ENCODE measurements at regions not wholly inside any gene's neighbourhood (a gene's known extent, or its start where the extent isn't known, plus 50 kb on each side); places are given as distances from the start of the nearest gene placed in this dataset.

DNA sequence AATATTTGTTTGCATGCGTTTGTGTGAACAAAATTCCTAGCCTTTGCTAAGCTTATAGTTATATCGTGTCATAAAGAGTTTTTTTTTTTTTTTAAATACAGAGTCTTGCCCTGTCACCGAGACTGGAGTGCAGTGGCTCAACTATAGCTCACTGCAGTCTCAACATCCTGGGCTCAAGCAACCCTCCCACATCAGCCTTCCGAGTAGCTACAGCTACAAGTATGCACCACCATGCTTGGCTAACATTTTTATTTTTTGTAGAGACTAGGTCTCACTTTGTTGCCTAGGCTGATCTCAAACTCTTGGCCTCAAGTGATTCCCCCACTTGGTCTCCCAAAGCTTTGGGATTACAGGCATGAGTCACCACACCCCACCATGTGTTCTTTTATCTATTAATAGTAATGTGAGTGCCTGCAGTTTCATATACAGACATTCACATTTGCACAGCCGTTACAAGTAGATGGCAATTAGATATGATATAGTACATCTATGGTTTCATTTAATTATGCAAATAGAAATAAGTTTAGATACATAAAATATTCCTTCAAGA lies 848.6 kb downstream of the PDCD6IP start:
- Histone ChIP-seq H3K4me3 (ENCODE audit: control insufficient read depth in 2 of 3, extremely low read depth in 1 of 3, insufficient read depth in 2 of 3, low read depth in 1 of 3, low read length in 3 of 3) (no peak overlapping the region), H3K27me3 (ENCODE audit: control insufficient read depth, extremely low read depth, insufficient read depth, low read length) (no peaks in the 10 kb centered on the region), H3K9me1 (ENCODE audit: control insufficient read depth, extremely low read depth, insufficient read depth, low read length) (no peaks in the 10 kb centered on the region), H3K4me1 (ENCODE audit: control insufficient read depth, extremely low read depth, insufficient read depth, low read length) (no peaks in the 10 kb centered on the region), H3K9ac (ENCODE audit: control insufficient read depth, extremely low read depth, insufficient read depth, low read length) (no peak overlapping the region), H3K4me2 (ENCODE audit: control insufficient read depth, extremely low read depth, insufficient read depth, low read depth, low read length) (no peak overlapping the region), H3K9me3 (ENCODE audit: control insufficient read depth, low read depth, low read length) (no peaks in the 10 kb centered on the region), H3K36me3 (ENCODE audit: control insufficient read depth in 2 of 2, extremely low read depth in 1 of 2, insufficient read depth in 2 of 2, low read length in 2 of 2) (no peaks in the 10 kb centered on the region), H2AFZ (ENCODE audit: control insufficient read depth, low read length) (no peak overlapping the region), H4K20me1 (ENCODE audit: control insufficient read depth, extremely low read depth, insufficient read depth, low read length) (no peaks in the 10 kb centered on the region), H3K27ac (ENCODE audit: control insufficient read depth, insufficient read depth, low read length) (no peak overlapping the region), H3K79me2 (ENCODE audit: control insufficient read depth, insufficient read depth, low read length) (no peaks in the 10 kb centered on the region)
- FAIRE-seq, result no peak
- TF ChIP-seq, protein P1, sequence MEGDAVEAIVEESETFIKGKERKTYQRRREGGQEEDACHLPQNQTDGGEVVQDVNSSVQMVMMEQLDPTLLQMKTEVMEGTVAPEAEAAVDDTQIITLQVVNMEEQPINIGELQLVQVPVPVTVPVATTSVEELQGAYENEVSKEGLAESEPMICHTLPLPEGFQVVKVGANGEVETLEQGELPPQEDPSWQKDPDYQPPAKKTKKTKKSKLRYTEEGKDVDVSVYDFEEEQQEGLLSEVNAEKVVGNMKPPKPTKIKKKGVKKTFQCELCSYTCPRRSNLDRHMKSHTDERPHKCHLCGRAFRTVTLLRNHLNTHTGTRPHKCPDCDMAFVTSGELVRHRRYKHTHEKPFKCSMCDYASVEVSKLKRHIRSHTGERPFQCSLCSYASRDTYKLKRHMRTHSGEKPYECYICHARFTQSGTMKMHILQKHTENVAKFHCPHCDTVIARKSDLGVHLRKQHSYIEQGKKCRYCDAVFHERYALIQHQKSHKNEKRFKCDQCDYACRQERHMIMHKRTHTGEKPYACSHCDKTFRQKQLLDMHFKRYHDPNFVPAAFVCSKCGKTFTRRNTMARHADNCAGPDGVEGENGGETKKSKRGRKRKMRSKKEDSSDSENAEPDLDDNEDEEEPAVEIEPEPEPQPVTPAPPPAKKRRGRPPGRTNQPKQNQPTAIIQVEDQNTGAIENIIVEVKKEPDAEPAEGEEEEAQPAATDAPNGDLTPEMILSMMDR (optimal IDR thresholded peaks at IDR 0.05 in 1 of 3, IDR thresholded peaks at IDR 0.05 in 1 of 3, conservative IDR thresholded peaks at IDR 0.05 in 1 of 3; ENCODE audit: extremely low read depth in 1 of 3, insufficient read depth in 2 of 3, low read length in 3 of 3), result no peak
- no peak for TF ChIP-seq EZH2 (IDR thresholded peaks at IDR 0.05; ENCODE audit: low read length)
- dilution Hi-C loops (cut with MboI; ENCODE audit: extremely low pct_ligation_motif_present, low sequenced_read_pairs), result no loop called here
- DNase-seq (ENCODE audit: low read depth, low spot score), result no peak

- Histone ChIP-seq H3K4me2 (ENCODE audit: control insufficient read depth, extremely low read depth, insufficient read depth, low read depth, low read length) (no peak overlapping the region), H3K9ac (ENCODE audit: control insufficient read depth, extremely low read depth, insufficient read depth, low read length) (no peak overlapping the region), H3K4me3 (ENCODE audit: control insufficient read depth in 2 of 3, extremely low read depth in 1 of 3, insufficient read depth in 2 of 3, low read depth in 1 of 3, low read length in 3 of 3) (no peak overlapping the region), H3K27ac (ENCODE audit: control insufficient read depth, insufficient read depth, low read length) (no peak overlapping the region), H4K20me1 (ENCODE audit: control insufficient read depth, extremely low read depth, insufficient read depth, low read length) (no peaks in the 10 kb centered on the region), H3K4me1 (ENCODE audit: control insufficient read depth, extremely low read depth, insufficient read depth, low read length) (no peaks in the 10 kb centered on the region), H3K79me2 (ENCODE audit: control insufficient read depth, insufficient read depth, low read length) (no peaks in the 10 kb centered on the region), H3K9me1 (ENCODE audit: control insufficient read depth, extremely low read depth, insufficient read depth, low read length) (no peaks in the 10 kb centered on the region), H2AFZ (ENCODE audit: control insufficient read depth, low read length) (no peak overlapping the region), H3K9me3 (ENCODE audit: control insufficient read depth, low read depth, low read length) (no peaks in the 10 kb centered on the region), H3K36me3 (ENCODE audit: control insufficient read depth in 2 of 2, extremely low read depth in 1 of 2, insufficient read depth in 2 of 2, low read length in 2 of 2) (no peaks in the 10 kb centered on the region), H3K27me3 (ENCODE audit: control insufficient read depth, extremely low read depth, insufficient read depth, low read length) (no peaks in the 10 kb centered on the region)
- FAIRE-seq (no peak), DNase-seq (ENCODE audit: low read depth, low spot score) (no peak)
- dilution Hi-C loops (cut with MboI; ENCODE audit: extremely low pct_ligation_motif_present, low sequenced_read_pairs), result no loop called here
- TF ChIP-seq EZH2 (IDR thresholded peaks at IDR 0.05; ENCODE audit: low read length), result no peak
- TF ChIP-seq, protein P1 (optimal IDR thresholded peaks at IDR 0.05 in 1 of 3, IDR thresholded peaks at IDR 0.05 in 1 of 3, conservative IDR thresholded peaks at IDR 0.05 in 1 of 3; ENCODE audit: extremely low read depth in 1 of 3, insufficient read depth in 2 of 3, low read length in 3 of 3), result no peak
These were observed 851.7 kb downstream of the PDCD6IP start for GRCh38 chr3:34650131-34650530.

All from keratinocyte (primary cell).